DOHH2 (cell line): ENCODE measurements at regions not wholly inside any gene's neighbourhood (a gene's known extent, or its start where the extent isn't known, plus 50 kb on each side); places are given as distances from the start of the nearest gene placed in this dataset.

ENCODE experiments used
- CTCF ChIP-seq: fragments of 200-600 bp; sonication (generic); IDR thresholded peaks from one replicate; pipeline ENCODE4 v1.5.1; 2014; ENCODE audit warnings: antibody characterized with exemption, mild to moderate bottlenecking, low read depth, low read length; ENCODE audit not compliant: poor library complexity, severe bottlenecking
- EZH2phosphoT487 ChIP-seq: fragments of 200-600 bp; sonication (generic); IDR thresholded peaks from 2 replicates; pipeline ENCODE4 v1.6.1; 2017; ENCODE audit warnings: borderline replicate concordance, mild to moderate bottlenecking, antibody characterized with exemption, low read length, moderate library complexity, mixed read lengths

GRCh38 chr5:167160388-167160787, 1131.1 kb upstream of the WWC1 start:
- TF ChIP-seq CTCF (no peak), EZH2phosphoT487 (no peak)
